Amniotic stem cell (primary cell): ENCODE measurements at regions not wholly inside any gene's neighbourhood (a gene's known extent, or its start where the extent isn't known, plus 50 kb on each side); places are given as distances from the start of the nearest gene placed in this dataset.

Source experiments
- DNase-seq: peaks from one replicate; lab custom pipeline; 2025; lab: John Stamatoyannopoulos, UW

- no peak for DNase-seq
Measured at GRCh38 chr2:215620528-215620927, 184.7 kb upstream of the FN1 start.

GRCh38 chr2:215619989-215620388, 184.1 kb upstream of the FN1 start:
- DNase-seq = no peak

GRCh38 chr2:215619022-215619958, 183.4 kb upstream of the FN1 start:
- no peak for DNase-seq

GRCh38 chr2:215618145-215618544, 182.3 kb upstream of the FN1 start:
- DNase-seq = no peak

- no peak for DNase-seq
Measured at GRCh38 chr2:215617060-215617824, 181.4 kb upstream of the FN1 start.

GRCh38 chr2:215615803-215616174, 179.9 kb upstream of the FN1 start:
- no peak for DNase-seq

- DNase-seq = no peak
Measured at GRCh38 chr2:215615067-215615802, 179.4 kb upstream of the FN1 start.

- DNase-seq = no peak
Measured at GRCh38 chr2:215614296-215614695, 178.4 kb upstream of the FN1 start.

- DNase-seq = no peak
Measured at GRCh38 chr2:215613888-215614287, 178.0 kb upstream of the FN1 start.

- no peak for DNase-seq
Measured at GRCh38 chr2:215613280-215613679, 177.4 kb upstream of the FN1 start.

- DNase-seq = no peak
Measured at GRCh38 chr2:215612786-215613185, 176.9 kb upstream of the FN1 start.

- no peak for DNase-seq
Measured at GRCh38 chr2:215611609-215612386, 175.9 kb upstream of the FN1 start.

- no peak for DNase-seq
Measured at GRCh38 chr2:215609089-215610032, 173.5 kb upstream of the FN1 start.

GRCh38 chr2:215607766-215608165, 171.9 kb upstream of the FN1 start:
- DNase-seq = no peak

- DNase-seq = no peak
Measured at GRCh38 chr2:215606219-215606618, 170.4 kb upstream of the FN1 start.

- no peak for DNase-seq
Measured at GRCh38 chr2:215605214-215605613, 169.3 kb upstream of the FN1 start.

GRCh38 chr2:215604606-215605005, 168.7 kb upstream of the FN1 start:
- no peak for DNase-seq

GRCh38 chr2:215603440-215603839, 167.6 kb upstream of the FN1 start:
- DNase-seq = no peak

- no peak for DNase-seq
Measured at GRCh38 chr2:215602997-215603396, 167.1 kb upstream of the FN1 start.

GRCh38 chr2:215601990-215602721, 166.3 kb upstream of the FN1 start:
- no peak for DNase-seq
